Colonic mucosa (tissue), 4 donors: ENCODE measurements at regions not wholly inside any gene's neighbourhood (a gene's known extent, or its start where the extent isn't known, plus 50 kb on each side); places are given as distances from the start of the nearest gene placed in this dataset.

Experiments
- DNase-seq: peaks from one replicate; pipeline ENCODE4 v3.0.0-alpha.2; 2020
- H3K27ac ChIP-seq: fragments of 200-600 bp; one replicate; pipeline ENCODE4 v1.8.0; 2021
- H3K27me3 ChIP-seq: fragments of 200-600 bp; one replicate; pipeline ENCODE4 v1.8.0; 2021
- H3K36me3 ChIP-seq: fragments of 200-600 bp; one replicate; pipeline ENCODE4 v1.8.0; 2021
- H3K4me1 ChIP-seq: fragments of 200-600 bp; one replicate; pipeline ENCODE4 v1.8.0; 2021; ENCODE audit warnings: mild to moderate bottlenecking
- H3K4me3 ChIP-seq: fragments of 200-600 bp; one replicate; pipeline ENCODE4 v1.8.0; 2021
- H3K9ac ChIP-seq, 2 donors: one replicate each; pipeline ENCODE4 v1.7.0; 2013; ENCODE audit warnings: control low read depth in 2 of 2, low read depth in 2 of 2, low read length in 2 of 2
- H3K9me3 ChIP-seq: fragments of 200-600 bp; one replicate; pipeline ENCODE4 v1.8.0; 2021
- CTCF ChIP-seq: fragments of 200-600 bp; IDR thresholded peaks from one replicate; pipeline ENCODE4 v1.8.0; 2022; ENCODE audit warnings: antibody characterized with exemption, mild to moderate bottlenecking
- intact Hi-C: fragments of 100-400 bp; cut with DNase I; formaldehyde crosslinking; loops from one replicate; pipeline ENCODE4 v1.14.1; 2022
- donor health status: healthy.
- donor health status: DM: no; HTN: no; CAD: no.
- donor health status: DM: no; HTN: no; CAD: no.

GRCh38 chr4:124429746-124430250, 282.7 kb downstream of the ANKRD50 start:
- TF ChIP-seq CTCF, result no peak
- no peak overlapping the region for H3K4me3 ChIP-seq
- H3K27ac ChIP-seq, result no peak overlapping the region
- H3K27me3 ChIP-seq, result no peaks in the 10 kb centered on the region
- no peaks in the 10 kb centered on the region for H3K4me1 ChIP-seq
- no peaks in the 10 kb centered on the region for H3K9me3 ChIP-seq
- no peak for DNase-seq
- H3K9ac ChIP-seq, result no peak overlapping the region
- intact Hi-C loops, result no loop called here
- no peaks in the 10 kb centered on the region for H3K36me3 ChIP-seq

GRCh38 chr4:124431653-124432192, 280.8 kb downstream of the ANKRD50 start:
- no peak overlapping the region for H3K9ac ChIP-seq
- no peaks in the 10 kb centered on the region for H3K27me3 ChIP-seq
- no peak for TF ChIP-seq CTCF
- no peaks in the 10 kb centered on the region for H3K4me1 ChIP-seq
- no peaks in the 10 kb centered on the region for H3K9me3 ChIP-seq
- intact Hi-C loops, result no loop called here
- H3K27ac ChIP-seq, result peak overlapping the region; percentile 7
- DNase-seq, result no peak
- H3K4me3 ChIP-seq, result no peak overlapping the region
- H3K36me3 ChIP-seq, result no peaks in the 10 kb centered on the region

- Histone ChIP-seq H3K4me3 (no peak overlapping the region), H3K9ac (no peak overlapping the region), H3K4me1 (no peaks in the 10 kb centered on the region), H3K9me3 (no peaks in the 10 kb centered on the region), H3K36me3 (no peaks in the 10 kb centered on the region), H3K27me3 (no peaks in the 10 kb centered on the region), H3K27ac (peak overlapping the region; percentile 7)
- intact Hi-C loops, result no loop called here
- TF ChIP-seq CTCF, result no peak
- no peak for DNase-seq
Observed at GRCh38 chr4:124432500-124432899, 280.0 kb downstream of the ANKRD50 start.

- no peak overlapping the region for H3K4me3 ChIP-seq
- H3K27ac ChIP-seq, result no peak overlapping the region
- DNase-seq, result no peak
- H3K9me3 ChIP-seq, result no peaks in the 10 kb centered on the region
- no peaks in the 10 kb centered on the region for H3K27me3 ChIP-seq
- H3K36me3 ChIP-seq, result no peaks in the 10 kb centered on the region
- no peak overlapping the region for H3K9ac ChIP-seq
- intact Hi-C loops, result no loop called here
- no peaks in the 10 kb centered on the region for H3K4me1 ChIP-seq
- TF ChIP-seq CTCF, result no peak
Observed at GRCh38 chr4:124433044-124433443, 279.5 kb downstream of the ANKRD50 start.

- H3K4me3 ChIP-seq, result no peak overlapping the region
- no peaks in the 10 kb centered on the region for H3K9me3 ChIP-seq
- no peak overlapping the region for H3K27ac ChIP-seq
- intact Hi-C loops, result no loop called here
- H3K36me3 ChIP-seq, result no peaks in the 10 kb centered on the region
- no peak overlapping the region for H3K9ac ChIP-seq
- H3K4me1 ChIP-seq, result no peaks in the 10 kb centered on the region
- DNase-seq, result no peak
- no peaks in the 10 kb centered on the region for H3K27me3 ChIP-seq
- no peak for TF ChIP-seq CTCF
Observed at GRCh38 chr4:124433500-124433899, 279.0 kb downstream of the ANKRD50 start.
